SK-N-SH (cell line): ENCODE measurements at regions not wholly inside any gene's neighbourhood (a gene's known extent, or its start where the extent isn't known, plus 50 kb on each side); places are given as distances from the start of the nearest gene placed in this dataset.

Experiments
- CTCF ChIA-PET: fragments of 300-600, 350-600 bp; formaldehyde crosslinking; extraction: SDS; loops from one replicate; lab custom pipeline; 2021; lab: Yijun Ruan, JAX
- POLR2A ChIA-PET: fragments of 350-600 bp; sonication (Branson Sonifier 250); formaldehyde crosslinking; extraction: SDS; loops from one replicate; lab custom pipeline; 2020; ENCODE audit warnings: antibody characterized with exemption, inconsistent platforms; lab: Yijun Ruan, JAX
- DNase-seq: peaks from one replicate; pipeline ENCODE4 v3.0.0; 2012
- H2AFZ ChIP-seq: fragments of 200-600 bp; sonication (generic); 2 replicates; pipeline ENCODE4 v1.8.1; 2016; ENCODE audit warnings: antibody characterized with exemption, mild to moderate bottlenecking, low read depth
- H3F3A ChIP-seq: fragments of 200-600 bp; sonication (generic); replicated peaks from 2 replicates; pipeline ENCODE3; 2016; ENCODE audit warnings: antibody characterized with exemption, mild to moderate bottlenecking; ENCODE audit not compliant: insufficient read depth
- H3K27ac ChIP-seq, 2 experiments: fragments of 200-500 bp in 1 of 2; fragments of 200-600 bp in 1 of 2; sonication (Bioruptor generic) in 1 of 2; sonication (generic), shearing (Covaris generic) in 1 of 2; 2 replicates each; pipeline versions ENCODE4 v1.5.1 to v1.6.1; 2014 to 2016; ENCODE audit warnings: low read depth in 2 of 2, inconsistent platforms in 1 of 2, low read length in 1 of 2, mild to moderate bottlenecking in 1 of 2, mixed read lengths in 1 of 2
- H3K27me3 ChIP-seq: fragments of 200-600 bp; sonication (generic), shearing (Covaris generic); 2 replicates; pipeline ENCODE4 v1.6.1; 2016; ENCODE audit warnings: mixed run types; ENCODE audit not compliant: insufficient read depth
- H3K36me3 ChIP-seq, 2 experiments: fragments of 200-500 bp in 1 of 2; fragments of 200-600 bp in 1 of 2; sonication (Bioruptor generic) in 1 of 2; sonication (generic) in 1 of 2; replicated peaks in 1 of 2; 2 replicates each; pipeline versions ENCODE3 to v1.5.1; 2014 to 2016; ENCODE audit warnings: low read length in 1 of 2, mild to moderate bottlenecking in 1 of 2; ENCODE audit not compliant: insufficient read depth in 2 of 2, control insufficient read depth in 1 of 2
- H3K4me1 ChIP-seq, 2 experiments: fragments of 200-500 bp in 1 of 2; fragments of 200-600 bp in 1 of 2; sonication (Bioruptor generic) in 1 of 2; sonication (generic), shearing (Covaris generic) in 1 of 2; 2 replicates each; pipeline versions ENCODE4 v1.5.1 to v1.6.1; 2014 to 2016; ENCODE audit warnings: low read depth in 1 of 2, low read length in 1 of 2, mixed run types in 1 of 2; ENCODE audit not compliant: insufficient read depth in 2 of 2, control insufficient read depth in 1 of 2
- H3K4me2 ChIP-seq: fragments of 200-600 bp; sonication (generic), shearing (Covaris generic); 2 replicates; pipeline ENCODE4 v1.6.1; 2017; ENCODE audit warnings: mixed run types
- H3K4me3 ChIP-seq, 2 experiments: fragments of 200-500 bp in 1 of 2; fragments of 200-600 bp in 1 of 2; sonication (Bioruptor generic) in 1 of 2; sonication (generic), shearing (Covaris generic) in 1 of 2; 2 replicates each; pipeline versions ENCODE4 v1.5.1 to v1.8.1; 2014 to 2016; ENCODE audit warnings: low read depth in 2 of 2, inconsistent platforms in 1 of 2, low read length in 1 of 2, mild to moderate bottlenecking in 1 of 2, mixed read lengths in 1 of 2, moderate library complexity in 1 of 2
- H3K79me2 ChIP-seq: fragments of 200-600 bp; sonication (generic); 2 replicates; pipeline ENCODE4 v1.8.1; 2017; ENCODE audit warnings: mild to moderate bottlenecking; ENCODE audit not compliant: insufficient read depth
- H3K9ac ChIP-seq: fragments of 200-600 bp; sonication (generic); 2 replicates; pipeline ENCODE4 v1.6.1; 2017; ENCODE audit warnings: mixed run types
- H3K9me2 ChIP-seq: fragments of 200-600 bp; sonication (generic); 2 replicates; pipeline ENCODE4 v1.6.1; 2017; ENCODE audit warnings: mixed run types
- H3K9me3 ChIP-seq: fragments of 200-600 bp; sonication (generic); 2 replicates; pipeline ENCODE4 v1.6.1; 2017; ENCODE audit warnings: mixed run types, mild to moderate bottlenecking, moderate library complexity
- H4K20me1 ChIP-seq: fragments of 200-600 bp; sonication (generic); 2 replicates; pipeline ENCODE4 v1.6.1; 2017; ENCODE audit warnings: mild to moderate bottlenecking, mixed run types; ENCODE audit not compliant: insufficient read depth
- ELF1 ChIP-seq: IDR thresholded peaks from 2 replicates; pipeline ENCODE4 v1.4.0; 2012
- EP300 ChIP-seq, 2 experiments: IDR thresholded peaks; 2 replicates each; pipeline versions ENCODE4 v1.4.0 to v1.6.1; 2012; ENCODE audit warnings: borderline replicate concordance in 1 of 2, low read depth in 1 of 2, low read length in 1 of 2
- EZH2phosphoT487 ChIP-seq: fragments of 200-600 bp; sonication (generic); IDR thresholded peaks from 2 replicates; pipeline ENCODE4 v1.6.1; 2017; ENCODE audit warnings: low read depth, mixed run types, mild to moderate bottlenecking, antibody characterized with exemption, moderate library complexity, borderline replicate concordance
- FOXJ3 ChIP-seq: sonication (generic); formaldehyde crosslinking; IDR thresholded peaks from 2 replicates; pipeline ENCODE4 v1.5.1; 2020; ENCODE audit warnings: mild to moderate bottlenecking, missing genetic modification reagents
- FOXM1 ChIP-seq: IDR thresholded peaks from 2 replicates; pipeline ENCODE4 v1.4.0; 2012; ENCODE audit warnings: low read depth, mild to moderate bottlenecking
- GABPA ChIP-seq: IDR thresholded peaks from 2 replicates; pipeline ENCODE4 v1.4.0; 2012; ENCODE audit warnings: low read depth, mild to moderate bottlenecking
- GATA2 ChIP-seq: sonication (generic); formaldehyde crosslinking; IDR thresholded peaks from 2 replicates; pipeline ENCODE4 v1.5.0; 2020; ENCODE audit warnings: mild to moderate bottlenecking, missing genetic modification reagents
- MXI1 ChIP-seq: IDR thresholded peaks from 2 replicates; pipeline ENCODE4 v1.6.1; 2012; ENCODE audit warnings: mild to moderate bottlenecking, low read depth, low read length, improper control_type of control experiment
- NFIC ChIP-seq: IDR thresholded peaks from 2 replicates; pipeline ENCODE4 v1.4.0; 2012; ENCODE audit warnings: borderline replicate concordance
- RFX5 ChIP-seq: IDR thresholded peaks from 2 replicates; pipeline ENCODE4 v1.6.1; 2012; ENCODE audit warnings: mild to moderate bottlenecking, improper control_type of control experiment, low read length
- SMC3 ChIP-seq: IDR thresholded peaks from 2 replicates; pipeline ENCODE4 v1.6.1; 2012; ENCODE audit warnings: low read depth, low read length, improper control_type of control experiment
- TAF1 ChIP-seq: IDR thresholded peaks from 2 replicates; pipeline ENCODE4 v1.6.1; 2012; ENCODE audit warnings: low read depth, mild to moderate bottlenecking, low read length, moderate library complexity, borderline replicate concordance
- TCF12 ChIP-seq: IDR thresholded peaks from 2 replicates; pipeline ENCODE4 v1.4.0; 2012
- TEAD4 ChIP-seq: IDR thresholded peaks from 2 replicates; pipeline ENCODE4 v1.4.0; 2012; ENCODE audit warnings: mild to moderate bottlenecking, borderline replicate concordance; ENCODE audit not compliant: insufficient read depth
- YY1 ChIP-seq: IDR thresholded peaks from 2 replicates; pipeline ENCODE4 v1.4.0; 2012; ENCODE audit warnings: low read depth, mild to moderate bottlenecking
- WGBS: methylation state at CpG from one replicate; pipeline ENCODE4 v1.1.6; 2017; ENCODE audit warnings: low lambda C conversion rate; 5-methylcytosine and 5-hydroxymethylcytosine counted together
- TF ChIP-seq, protein P1 (sequence below): fragments of 200-600 bp; sonication (generic); IDR thresholded peaks from 2 replicates; pipeline ENCODE4 v1.6.1; 2017; ENCODE audit warnings: antibody characterized with exemption, mild to moderate bottlenecking, moderate library complexity
- TF ChIP-seq, protein P2 (sequence below): fragments of 150-350 bp; IDR thresholded peaks from 2 replicates; pipeline ENCODE4 v1.6.1; 2016; ENCODE audit warnings: mild to moderate bottlenecking, low read depth, low read length
- TF ChIP-seq, protein P3 (sequence below): fragments of 150-350 bp; IDR thresholded peaks from 2 replicates; pipeline ENCODE4 v1.6.1; 2017; ENCODE audit warnings: antibody characterized with exemption, low read length, low read depth, borderline replicate concordance
- TF ChIP-seq, protein P4 (sequence below): IDR thresholded peaks from 2 replicates; pipeline ENCODE4 v1.4.0; 2012; ENCODE audit warnings: low read depth, borderline replicate concordance

DNA sequence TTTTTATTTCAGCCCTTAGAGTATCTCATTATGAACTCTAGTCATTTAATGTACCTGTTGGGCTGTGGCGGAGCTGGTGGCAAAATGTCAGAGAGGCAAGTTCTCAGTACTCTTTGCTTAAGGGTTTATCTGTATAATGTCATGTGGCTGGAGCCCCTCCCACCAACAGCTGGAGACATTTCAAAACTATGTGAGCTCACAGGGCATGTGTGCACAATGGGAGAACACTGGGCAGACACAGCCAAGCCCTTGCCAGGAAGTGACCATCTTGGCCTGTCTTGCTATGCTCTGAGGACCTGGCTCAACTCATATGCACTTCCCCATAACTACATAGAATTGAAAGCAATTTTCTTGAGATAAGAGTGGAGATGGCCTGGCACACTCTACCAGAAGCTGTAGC is 296.4 kb downstream of the PTPRU start:
- no peak for DNase-seq

DNA sequence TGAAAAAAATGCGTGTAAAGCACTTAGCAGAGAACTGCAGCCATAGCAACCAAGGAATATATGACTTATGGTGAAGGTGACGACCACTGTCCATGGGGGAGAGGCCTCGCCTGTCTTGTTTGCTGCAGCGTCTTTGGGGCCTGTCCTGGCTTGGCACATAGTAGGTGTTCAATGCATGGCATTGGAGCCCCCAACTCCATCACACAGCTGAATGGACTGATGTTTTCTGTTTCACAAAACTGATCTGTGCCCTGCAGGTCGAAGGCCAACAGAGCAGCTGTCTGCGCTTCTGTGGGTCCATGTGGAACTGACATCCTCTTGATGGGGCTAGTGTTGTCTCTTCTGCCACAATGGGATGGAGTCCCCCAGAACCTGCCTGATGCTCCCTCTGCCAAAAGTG is 296.0 kb downstream of the PTPRU start:
- 34% methylated on average over 6 of the region's 6 CpGs for WGBS
- POLR2A ChIA-PET, result no interaction called here
- no peak for DNase-seq
- Histone ChIP-seq H3K9ac (no peak overlapping the region), H3K4me1 (peaks cover 0 to 7% of the 10 kb centered on the region in 2 experiments; a peak in 1 of 4 replicates), H4K20me1 (no peaks in the 10 kb centered on the region), H3K4me2 (no peak overlapping the region), H3K79me2 (no peaks in the 10 kb centered on the region), H3K36me3 (no peaks in the 10 kb centered on the region), H3K9me2 (no peaks in the 10 kb centered on the region), H3K9me3 (peaks cover 9% of the 10 kb centered on the region; the same call in 1 of the 2 replicates), H3F3A (no peaks in the 10 kb centered on the region), H3K27me3 (no peaks in the 10 kb centered on the region), H3K27ac (no peak overlapping the region), H2AFZ (no peak overlapping the region), H3K4me3 (no peak overlapping the region)
- CTCF ChIA-PET, result no interaction called here
- TF ChIP-seq YY1 (no peak), GABPA (no peak), FOXM1 (no peak), GATA2 (CRISPR knock-in tag) (no peak), NFIC (no peak), SMC3 (no peak), TAF1 (no peak), TCF12 (no peak), FOXJ3 (no peak), RFX5 (no peak), EZH2phosphoT487 (no peak)
- TF ChIP-seq, protein P1, sequence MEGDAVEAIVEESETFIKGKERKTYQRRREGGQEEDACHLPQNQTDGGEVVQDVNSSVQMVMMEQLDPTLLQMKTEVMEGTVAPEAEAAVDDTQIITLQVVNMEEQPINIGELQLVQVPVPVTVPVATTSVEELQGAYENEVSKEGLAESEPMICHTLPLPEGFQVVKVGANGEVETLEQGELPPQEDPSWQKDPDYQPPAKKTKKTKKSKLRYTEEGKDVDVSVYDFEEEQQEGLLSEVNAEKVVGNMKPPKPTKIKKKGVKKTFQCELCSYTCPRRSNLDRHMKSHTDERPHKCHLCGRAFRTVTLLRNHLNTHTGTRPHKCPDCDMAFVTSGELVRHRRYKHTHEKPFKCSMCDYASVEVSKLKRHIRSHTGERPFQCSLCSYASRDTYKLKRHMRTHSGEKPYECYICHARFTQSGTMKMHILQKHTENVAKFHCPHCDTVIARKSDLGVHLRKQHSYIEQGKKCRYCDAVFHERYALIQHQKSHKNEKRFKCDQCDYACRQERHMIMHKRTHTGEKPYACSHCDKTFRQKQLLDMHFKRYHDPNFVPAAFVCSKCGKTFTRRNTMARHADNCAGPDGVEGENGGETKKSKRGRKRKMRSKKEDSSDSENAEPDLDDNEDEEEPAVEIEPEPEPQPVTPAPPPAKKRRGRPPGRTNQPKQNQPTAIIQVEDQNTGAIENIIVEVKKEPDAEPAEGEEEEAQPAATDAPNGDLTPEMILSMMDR, result no peak
- TF ChIP-seq, protein P2, sequence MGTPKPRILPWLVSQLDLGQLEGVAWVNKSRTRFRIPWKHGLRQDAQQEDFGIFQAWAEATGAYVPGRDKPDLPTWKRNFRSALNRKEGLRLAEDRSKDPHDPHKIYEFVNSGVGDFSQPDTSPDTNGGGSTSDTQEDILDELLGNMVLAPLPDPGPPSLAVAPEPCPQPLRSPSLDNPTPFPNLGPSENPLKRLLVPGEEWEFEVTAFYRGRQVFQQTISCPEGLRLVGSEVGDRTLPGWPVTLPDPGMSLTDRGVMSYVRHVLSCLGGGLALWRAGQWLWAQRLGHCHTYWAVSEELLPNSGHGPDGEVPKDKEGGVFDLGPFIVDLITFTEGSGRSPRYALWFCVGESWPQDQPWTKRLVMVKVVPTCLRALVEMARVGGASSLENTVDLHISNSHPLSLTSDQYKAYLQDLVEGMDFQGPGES, result no peak
- TF ChIP-seq, protein P3, sequence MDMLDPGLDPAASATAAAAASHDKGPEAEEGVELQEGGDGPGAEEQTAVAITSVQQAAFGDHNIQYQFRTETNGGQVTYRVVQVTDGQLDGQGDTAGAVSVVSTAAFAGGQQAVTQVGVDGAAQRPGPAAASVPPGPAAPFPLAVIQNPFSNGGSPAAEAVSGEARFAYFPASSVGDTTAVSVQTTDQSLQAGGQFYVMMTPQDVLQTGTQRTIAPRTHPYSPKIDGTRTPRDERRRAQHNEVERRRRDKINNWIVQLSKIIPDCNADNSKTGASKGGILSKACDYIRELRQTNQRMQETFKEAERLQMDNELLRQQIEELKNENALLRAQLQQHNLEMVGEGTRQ, result no peak
- TF ChIP-seq, protein P4, sequence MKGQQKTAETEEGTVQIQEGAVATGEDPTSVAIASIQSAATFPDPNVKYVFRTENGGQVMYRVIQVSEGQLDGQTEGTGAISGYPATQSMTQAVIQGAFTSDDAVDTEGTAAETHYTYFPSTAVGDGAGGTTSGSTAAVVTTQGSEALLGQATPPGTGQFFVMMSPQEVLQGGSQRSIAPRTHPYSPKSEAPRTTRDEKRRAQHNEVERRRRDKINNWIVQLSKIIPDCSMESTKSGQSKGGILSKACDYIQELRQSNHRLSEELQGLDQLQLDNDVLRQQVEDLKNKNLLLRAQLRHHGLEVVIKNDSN, result no peak

More for the DNA sequence above, 296.4 kb downstream of the PTPRU start:
- Histone ChIP-seq H3K4me1 (peaks cover 0 to 3% of the 10 kb centered on the region in 2 experiments; a peak in 1 of 4 replicates), H3K4me3 (no peak overlapping the region), H3K79me2 (no peaks in the 10 kb centered on the region), H3K4me2 (no peak overlapping the region), H3K27me3 (no peaks in the 10 kb centered on the region), H2AFZ (no peak overlapping the region), H3K9ac (no peak overlapping the region), H3K9me2 (no peaks in the 10 kb centered on the region), H3K27ac (no peak overlapping the region), H3K36me3 (no peaks in the 10 kb centered on the region), H4K20me1 (no peaks in the 10 kb centered on the region), H3F3A (no peaks in the 10 kb centered on the region), H3K9me3 (peaks cover 9% of the 10 kb centered on the region; the same call in 1 of the 2 replicates)
- ChIA-PET POLR2A (no interaction called here), CTCF (no interaction called here)
- 41% methylated on average over 1 of the region's 1 CpG for WGBS
- TF ChIP-seq, protein P3, result no peak
- TF ChIP-seq EZH2phosphoT487 (no peak), TEAD4 (no peak), EP300 (IDR thresholded peaks at IDR 0.05; ENCODE audit: borderline replicate concordance in 1 of 2, low read depth in 1 of 2, low read length in 1 of 2) (no peak), TAF1 (no peak), ELF1 (no peak), MXI1 (no peak), GATA2 (CRISPR knock-in tag) (no peak)
- TF ChIP-seq, protein P1, result no peak
